GM19468 (cell line): ENCODE measurements at regions not wholly inside any gene's neighbourhood (a gene's known extent, or its start where the extent isn't known, plus 50 kb on each side); places are given as distances from the start of the nearest gene placed in this dataset.

Experiments used
- ATAC-seq: cut with Tn5 transposase; IDR thresholded peaks from one replicate; pipeline ENCODE4 v1.9.1; 2021; ENCODE audit warnings: mild to moderate bottlenecking, moderate library complexity, moderate number of reproducible peaks; ENCODE audit not compliant: unreplicated experiment; ENCODE audit errors: extremely low read depth

DNA sequence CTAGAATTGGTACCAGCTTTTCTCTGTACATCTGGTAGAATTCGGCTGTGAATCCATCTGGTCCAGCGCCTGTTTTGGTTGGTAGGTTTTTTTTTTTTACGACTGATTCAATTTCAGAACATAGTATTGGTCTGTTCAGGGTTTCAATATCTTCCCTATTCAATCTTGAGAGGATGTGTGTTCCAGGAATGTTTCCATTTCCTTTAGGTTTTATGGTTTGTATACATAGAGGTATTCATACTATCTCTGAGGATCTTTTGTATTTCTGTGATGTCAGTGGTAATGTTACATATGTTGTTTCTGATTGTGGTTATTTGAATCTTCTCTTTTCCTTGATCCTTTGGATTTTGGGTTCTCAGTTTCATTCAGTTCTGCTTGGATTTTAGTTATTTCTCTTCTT lies 172.1 kb upstream of the ITGA4 start:
- ATAC-seq: no peak

DNA sequence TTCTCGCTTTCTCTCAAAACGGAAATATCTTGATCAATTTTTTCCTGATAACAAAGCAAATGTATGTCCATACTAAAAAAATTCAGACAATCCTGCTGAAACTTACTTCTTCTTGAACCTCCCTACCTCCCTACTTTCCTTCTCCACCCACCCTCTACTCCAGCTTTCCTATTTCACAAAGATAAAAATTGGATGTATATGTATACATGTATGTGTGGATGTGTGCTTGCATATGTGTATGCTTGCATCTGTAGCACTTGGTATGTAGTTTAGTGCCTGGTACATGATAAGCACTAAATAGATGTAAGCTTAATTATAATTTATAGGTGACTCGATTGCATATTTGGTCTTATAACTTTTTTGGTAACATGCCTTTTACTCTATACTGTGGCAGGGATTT lies 167.5 kb upstream of the ITGA4 start:
- no peak for ATAC-seq

DNA sequence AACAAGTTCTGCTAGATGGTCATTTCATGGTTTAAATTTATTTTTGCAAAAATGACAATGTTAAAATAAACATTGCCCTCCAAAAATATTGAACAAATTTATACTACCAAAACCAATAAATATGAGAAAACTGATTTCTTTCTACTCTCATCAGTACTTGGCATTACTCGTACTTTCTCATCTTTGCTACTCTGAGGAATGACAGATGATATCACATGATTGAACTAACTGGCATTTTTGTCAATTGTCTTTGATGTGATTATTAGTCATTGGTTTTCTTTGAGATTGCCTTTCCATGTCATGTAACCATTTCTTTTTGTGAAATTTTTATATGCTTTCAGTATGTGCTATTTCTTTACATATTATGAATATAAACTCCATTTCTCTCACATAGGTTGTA lies 167.0 kb upstream of the ITGA4 start:
- ATAC-seq: no peak

DNA sequence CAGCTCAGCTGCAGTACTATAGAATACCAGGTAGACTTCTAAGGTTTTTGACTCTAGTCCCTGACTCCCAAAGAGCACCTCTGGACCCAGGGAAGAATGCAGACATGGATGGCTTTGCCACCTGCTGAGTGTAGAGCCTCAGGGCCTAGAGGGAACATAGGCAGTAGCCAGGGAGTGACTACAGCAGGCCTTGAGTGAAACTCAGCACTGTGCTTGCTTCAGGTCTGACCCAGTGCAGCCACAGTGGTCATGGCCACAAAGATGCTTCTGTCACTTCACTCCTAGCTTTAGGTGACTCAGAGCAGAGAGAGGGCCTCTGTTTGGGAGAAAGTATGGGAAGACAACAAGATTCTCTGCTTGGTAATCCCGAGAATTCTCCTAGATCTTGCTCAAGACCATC lies 162.2 kb upstream of the ITGA4 start:
- no peak for ATAC-seq

DNA sequence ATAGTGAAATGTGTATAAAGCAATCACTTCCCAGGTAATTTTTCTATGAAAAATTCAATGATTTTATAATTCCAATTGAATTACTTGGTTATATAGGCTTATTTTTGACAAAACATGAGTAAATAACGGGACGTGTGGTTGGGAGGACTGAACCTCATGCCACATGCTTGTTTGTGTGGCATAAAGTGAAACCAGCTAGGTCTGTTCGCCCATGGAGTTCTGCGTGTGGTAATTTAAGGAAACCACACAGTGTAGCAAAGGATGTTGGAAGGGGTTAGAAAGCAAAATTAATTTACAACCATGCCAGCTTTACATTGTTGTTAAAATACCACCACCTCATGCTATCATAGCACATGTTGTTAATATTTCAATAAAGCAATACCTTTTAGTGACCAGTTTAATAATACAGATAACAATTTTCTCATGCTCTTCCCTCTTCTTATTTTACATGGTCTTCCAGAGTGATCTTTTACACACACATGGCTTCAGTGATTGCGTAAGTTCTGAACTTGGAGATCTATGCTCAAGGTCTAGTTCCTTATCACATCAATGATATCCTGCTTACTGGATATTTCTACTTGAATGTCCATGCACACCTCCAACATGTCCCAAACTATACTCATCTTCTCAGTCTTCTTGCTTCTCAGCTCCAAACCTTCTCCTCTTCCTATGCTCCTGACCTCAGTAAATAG lies 156.4 kb upstream of the ITGA4 start:
- ATAC-seq: no peak

DNA sequence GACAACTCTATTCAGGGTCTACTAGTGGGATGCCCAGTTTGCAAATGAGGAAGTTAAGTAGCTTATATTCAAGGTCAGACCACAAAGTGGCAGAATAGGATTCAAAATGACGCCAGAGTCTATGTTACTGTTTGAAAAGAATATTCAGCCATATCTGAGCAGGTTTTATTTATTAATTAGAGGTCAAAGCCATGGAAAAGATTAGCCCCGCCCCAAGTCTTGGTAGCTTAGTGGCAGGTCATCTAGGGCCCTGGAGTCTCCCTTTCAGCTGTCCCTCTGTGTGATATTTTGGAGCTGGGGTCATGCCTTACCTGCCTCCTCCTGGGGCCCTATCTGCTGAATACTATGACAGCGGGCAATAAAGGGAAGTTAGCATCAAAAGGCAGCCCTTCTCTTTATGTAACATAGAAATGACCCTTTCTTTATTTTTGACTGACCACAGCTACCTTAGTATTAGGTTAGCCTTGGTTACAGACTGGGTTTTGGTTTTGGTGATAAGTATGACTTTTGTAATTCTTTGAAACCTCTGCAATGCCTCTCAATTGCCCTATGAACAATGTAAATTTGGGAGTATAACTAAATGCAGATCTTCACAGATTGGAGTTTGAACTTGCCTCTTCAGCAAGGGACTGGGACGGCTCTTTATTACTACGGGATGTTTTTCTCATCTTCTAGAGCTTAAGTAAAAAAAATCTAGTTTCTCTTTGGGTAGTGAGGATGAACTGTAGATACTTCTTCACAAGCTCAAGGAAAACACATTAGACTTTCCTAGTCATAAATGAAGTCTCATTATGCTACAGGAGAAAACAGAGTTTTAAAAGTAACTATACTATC lies 153.0 kb upstream of the ITGA4 start:
- ATAC-seq: no peak

DNA sequence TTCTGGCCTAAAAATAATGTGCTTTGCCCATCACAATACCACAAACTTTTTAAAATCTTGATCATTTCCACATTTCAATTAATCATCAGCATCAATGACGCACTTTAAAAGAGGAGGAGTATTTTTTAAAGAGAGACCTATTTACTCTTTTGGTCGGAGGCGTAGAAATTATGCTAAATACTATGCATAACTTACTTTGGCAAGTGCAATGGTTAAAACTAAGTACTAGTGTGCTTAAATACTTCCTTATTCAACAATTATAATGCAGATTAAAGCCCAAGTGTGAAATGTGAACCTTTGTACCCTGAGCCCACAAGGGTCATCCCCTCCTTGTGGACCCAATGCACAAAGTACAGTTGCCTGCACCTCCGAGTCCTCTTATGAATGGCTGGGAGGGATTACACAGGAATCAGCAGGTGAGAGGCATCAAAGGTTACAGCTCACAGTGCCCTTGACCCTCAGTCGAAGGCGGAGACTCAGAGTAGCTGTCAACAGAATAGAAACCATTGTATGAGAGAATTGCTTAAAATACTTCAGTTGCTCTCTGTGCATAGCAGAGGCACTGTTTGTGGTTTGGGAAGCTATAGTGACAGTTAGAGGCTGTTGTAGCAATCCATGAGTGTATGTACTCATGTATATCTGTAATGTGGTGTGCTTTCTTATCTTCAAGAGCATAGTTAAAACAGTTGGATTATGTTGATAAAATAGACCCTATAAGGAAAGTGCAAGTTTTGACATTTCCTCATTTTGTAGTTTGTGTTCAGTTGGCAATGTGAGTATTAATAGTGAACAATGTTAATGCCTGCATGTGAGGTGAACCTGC lies 151.7 kb upstream of the ITGA4 start:
- ATAC-seq: peak; percentile 88

DNA sequence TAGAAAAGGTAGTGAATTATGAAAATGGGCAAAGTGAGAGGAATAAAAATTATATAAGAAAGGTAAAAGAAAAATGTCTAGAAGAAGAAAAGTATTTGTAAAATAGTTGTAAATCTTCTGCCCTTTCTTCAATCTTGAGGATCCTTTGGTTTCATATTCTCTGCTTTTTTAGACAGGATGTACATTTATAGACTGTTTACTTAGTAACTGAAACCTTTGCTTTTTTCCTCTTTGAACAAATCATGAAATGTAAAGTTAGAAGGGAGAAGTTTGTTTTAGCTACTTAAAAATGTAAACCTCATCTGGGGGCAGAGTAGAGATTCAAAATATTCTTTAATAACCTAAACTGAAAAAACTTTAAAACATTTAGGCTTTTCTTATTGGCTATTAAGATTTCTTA lies 150.4 kb upstream of the ITGA4 start:
- ATAC-seq: no peak

DNA sequence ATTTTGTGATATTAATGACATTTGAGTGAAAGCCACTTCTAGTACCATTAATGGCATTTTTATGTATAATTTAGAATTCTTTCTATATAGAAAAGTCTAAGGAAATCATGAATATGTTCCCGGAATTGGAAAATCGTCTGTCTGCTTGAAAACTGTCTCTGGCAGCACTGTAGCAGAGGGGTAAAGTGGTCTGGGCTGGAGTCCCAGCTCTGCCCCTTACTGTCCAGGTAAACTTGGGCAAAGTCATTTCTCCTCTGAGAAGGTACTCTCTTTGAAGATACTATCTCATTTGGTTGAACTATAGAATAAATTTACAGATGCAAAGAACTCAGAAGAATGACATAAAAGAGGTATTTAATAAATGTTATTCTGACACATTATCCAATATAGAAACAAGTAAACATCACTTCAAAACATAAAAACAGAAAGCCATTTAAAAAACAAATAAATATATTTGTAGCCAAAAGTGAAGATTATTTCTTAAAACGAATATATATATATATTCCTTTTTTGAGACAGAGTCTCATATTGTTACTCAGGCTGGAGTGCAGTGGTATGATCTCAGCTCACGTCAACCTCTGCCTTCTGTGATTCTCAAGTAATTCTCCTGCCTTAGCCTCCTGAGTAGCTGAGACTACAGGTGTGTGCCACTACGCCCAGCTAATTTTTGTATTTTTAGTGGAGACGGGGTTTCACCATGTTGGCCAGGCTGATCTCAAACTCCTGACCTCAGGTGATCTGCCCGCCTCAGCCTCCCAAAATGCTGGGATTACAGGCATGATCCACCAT lies 149.8 kb upstream of the ITGA4 start:
- ATAC-seq: no peak

DNA sequence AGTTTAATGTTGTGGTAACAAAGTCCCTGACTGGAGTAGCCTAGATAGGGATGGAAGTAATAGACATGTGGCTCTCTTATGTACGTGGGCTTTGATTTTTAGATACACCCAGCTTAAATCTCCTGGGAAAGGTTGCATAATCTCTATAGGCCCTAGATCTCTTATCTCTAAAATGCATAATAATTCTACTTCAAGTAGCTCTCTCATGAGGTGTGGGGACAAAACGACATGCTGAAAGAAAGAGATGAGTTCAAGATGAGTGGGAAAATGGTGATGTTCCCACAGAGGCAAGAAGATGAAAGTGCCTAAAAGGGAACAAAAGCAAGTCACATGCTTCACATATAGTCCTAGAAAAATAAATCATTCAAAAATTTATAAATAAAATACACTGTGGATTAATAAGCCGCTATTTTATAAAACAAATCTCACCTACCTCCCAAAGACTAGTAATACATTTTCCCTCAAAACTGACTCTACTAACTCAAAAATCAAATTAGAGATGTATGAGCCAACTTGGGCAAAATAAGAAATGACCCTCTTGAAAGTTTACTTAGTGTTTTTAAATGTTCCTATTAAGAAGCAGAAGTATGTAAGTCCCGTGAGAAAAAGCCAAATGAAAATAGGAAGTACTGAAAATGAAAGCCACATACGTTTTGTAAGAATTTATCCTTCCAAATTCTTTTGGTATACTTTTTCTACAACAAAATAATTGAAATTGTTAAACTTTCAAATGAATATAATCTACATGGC lies 148.2 kb upstream of the ITGA4 start:
- no peak for ATAC-seq

DNA sequence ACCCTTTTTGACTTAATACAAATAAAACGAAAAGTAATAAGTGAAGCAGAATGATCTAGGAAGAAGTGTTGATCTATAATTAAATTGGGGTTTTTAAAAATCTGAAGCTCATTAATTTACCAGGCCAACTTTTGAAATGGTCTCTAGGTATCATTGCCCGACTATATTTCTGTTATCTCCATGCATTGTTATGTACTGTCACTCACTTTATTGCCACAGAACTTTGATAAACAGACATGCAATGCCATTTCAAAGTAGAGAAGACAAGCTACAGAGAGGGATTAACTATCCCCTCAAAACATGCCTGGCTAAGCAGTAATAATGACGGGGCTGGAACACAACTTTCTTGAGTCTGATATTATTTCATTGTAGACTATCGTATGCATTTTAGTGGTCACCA lies 147.6 kb upstream of the ITGA4 start:
- ATAC-seq: no peak

DNA sequence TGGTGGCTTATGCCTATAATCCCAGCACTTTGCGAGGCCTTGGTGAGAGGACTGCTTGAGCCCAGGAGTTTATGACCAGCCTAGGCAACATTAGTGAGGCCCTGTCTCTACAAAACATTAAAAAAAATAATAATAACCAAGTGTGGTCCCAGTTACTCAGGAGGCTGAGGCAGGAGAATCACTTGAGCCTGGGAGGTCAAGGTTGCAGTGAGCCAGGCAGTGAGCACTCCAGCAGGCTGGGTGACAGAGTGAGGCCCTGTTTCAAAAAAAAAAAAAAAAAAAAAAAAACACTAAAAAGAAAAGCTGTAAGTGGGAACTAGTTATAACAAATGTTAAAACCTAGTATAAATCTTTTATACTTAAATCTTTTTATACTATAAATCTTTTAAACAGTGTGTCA lies 146.2 kb upstream of the ITGA4 start:
- no peak for ATAC-seq

DNA sequence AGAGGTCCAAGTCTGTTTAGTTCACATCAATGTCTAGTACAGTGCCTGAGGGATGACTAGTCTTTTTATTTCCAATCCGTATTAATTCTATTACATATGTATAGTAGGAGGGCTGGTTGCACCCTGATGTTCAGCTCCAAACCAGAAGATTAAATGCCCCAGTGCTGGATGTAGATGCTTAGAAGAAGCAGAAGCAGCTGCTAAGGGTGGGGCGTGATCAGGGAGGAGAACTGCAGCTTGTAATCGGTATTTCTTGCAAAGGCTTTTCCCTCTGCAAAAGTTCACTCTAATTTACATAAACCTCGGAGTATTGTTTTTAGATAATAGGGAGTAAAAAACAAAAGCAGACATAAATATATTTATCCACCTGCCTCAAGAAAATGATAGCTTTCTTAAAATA lies 145.3 kb upstream of the ITGA4 start:
- no peak for ATAC-seq

DNA sequence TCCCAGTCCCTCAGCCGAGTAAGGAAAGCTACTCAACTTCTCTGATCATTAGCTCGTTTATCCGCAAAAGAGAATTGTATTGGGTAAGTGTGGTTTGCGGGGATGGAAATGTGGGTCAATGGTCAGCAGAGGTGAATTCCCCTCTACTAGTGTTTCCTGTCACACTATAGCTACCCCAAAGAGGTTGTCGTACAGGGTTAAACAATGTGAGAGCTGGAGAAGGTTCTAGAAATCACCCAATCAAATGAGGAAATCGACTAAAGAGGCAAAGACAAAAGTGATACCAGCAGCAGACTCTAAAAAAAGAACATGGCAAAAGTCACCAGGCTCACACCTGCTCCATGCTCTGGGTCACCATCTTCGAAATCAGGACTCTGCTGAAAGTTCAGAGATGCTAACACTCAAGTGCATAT lies 144.7 kb upstream of the ITGA4 start:
- peak; percentile 90 for ATAC-seq

DNA sequence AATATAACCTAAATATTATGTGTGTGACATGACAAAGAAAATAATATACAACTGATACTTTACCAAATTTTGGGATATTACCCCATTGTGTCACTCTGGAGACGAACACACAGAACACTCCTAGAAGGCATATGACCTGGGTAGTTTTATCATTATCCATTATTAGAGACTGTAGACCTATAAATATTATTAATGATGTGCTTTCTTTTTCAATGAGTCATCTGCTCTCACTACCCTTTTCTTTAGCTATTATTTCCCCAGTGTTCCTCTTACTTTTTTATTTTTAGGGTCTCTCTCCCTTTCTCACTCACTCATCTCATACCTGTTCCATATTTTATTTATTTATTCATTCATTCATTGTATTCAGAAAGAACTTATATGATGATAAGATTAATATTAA lies 143.3 kb upstream of the ITGA4 start:
- no peak for ATAC-seq

DNA sequence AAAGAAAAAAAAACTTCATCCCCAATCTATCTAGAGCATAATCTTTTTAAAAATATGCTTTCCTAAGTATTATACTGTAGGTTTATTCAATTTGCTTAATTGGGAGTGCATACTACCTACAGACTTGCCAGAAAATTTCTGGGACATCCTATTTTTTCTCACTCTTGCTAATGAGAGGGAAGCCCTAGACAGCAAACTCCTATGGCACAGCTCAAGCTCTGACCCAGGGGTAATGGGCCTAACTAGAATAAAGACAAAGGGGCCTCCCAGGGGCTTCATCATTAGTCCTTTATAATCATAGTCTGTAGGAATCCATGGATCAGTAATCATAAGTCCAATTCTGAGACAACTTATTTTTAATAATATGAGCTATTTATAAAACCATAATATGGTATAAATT lies 142.6 kb upstream of the ITGA4 start:
- ATAC-seq: no peak

DNA sequence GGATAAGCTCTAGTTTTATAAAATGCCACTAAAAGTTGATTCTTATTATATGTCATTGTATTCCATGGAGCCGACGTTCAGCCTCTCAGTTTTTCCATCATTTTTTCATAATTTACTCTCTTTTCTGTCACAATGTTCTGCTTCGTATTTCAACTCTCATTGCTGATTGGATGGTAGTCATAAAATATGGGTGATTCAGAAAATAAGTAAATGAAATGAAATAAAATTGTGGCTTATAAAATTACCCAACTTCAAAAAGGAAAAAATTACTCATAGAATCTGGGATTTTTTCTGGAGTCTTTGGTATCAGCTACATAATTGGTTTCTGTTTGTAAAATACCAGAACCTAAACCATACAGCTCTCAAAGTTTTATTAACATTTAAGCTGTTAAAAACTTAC lies 139.7 kb upstream of the ITGA4 start:
- no peak for ATAC-seq

DNA sequence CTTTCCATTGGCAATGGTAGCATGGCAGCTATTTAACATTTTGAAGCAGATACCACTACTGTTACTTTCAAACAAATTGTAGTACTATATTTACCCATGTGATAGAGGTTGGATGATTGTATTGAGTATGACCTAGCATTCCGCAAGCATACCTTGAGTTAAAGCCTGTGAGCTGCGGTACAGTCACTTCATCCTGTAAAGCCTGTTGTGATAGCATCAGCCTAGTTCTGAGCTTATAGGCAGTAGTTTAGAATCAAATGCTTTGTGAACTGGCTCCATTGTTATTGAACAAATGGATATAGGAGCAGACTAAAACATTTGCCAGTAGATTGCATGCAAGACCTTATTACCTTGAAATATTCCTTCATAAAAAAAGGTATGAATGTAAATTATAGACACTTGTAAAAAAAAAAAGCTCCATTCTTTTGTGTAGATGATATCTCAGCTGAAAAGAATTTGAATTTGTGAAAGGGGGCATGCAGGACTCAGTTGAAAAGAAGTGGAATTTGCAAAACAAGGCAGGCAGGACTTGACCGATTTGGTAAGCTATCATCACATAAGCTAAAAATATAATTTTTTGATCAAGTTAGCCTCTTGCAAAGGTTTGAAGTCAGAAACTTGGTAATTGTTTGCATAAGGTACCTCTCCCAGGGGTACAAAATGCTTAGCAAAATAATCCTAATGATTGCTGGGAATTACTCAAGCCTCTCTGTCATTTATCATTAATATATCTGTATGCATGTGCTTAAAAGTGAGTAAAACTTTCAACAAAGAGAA lies 138.5 kb upstream of the ITGA4 start:
- no peak for ATAC-seq

DNA sequence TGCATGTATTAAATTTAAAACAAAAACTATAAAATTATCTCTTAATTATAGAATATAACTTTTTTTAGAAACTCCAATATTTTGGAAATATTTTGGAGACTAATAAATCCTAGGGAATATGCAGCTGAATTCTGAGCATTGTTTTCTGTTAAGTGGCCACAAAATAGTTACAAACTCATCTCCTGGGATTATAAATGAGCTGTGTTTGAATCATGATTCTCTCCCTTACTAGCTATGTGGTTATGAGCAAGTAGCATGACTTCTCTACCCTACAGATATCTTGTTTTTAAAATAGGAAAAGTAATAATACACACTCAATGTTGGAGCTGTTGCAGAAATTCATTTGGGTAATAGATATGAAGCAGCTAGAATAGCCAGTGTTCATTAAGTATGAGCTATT lies 137.9 kb upstream of the ITGA4 start:
- no peak for ATAC-seq
